ENCODE measurements at regions not wholly inside any gene's neighbourhood (a gene's known extent, or its start where the extent isn't known, plus 50 kb on each side); places are given as distances from the start of the nearest gene placed in this dataset.
A peak's percentile ranks its signal among the peaks of the same experiment; 100 is the strongest.

DNA sequence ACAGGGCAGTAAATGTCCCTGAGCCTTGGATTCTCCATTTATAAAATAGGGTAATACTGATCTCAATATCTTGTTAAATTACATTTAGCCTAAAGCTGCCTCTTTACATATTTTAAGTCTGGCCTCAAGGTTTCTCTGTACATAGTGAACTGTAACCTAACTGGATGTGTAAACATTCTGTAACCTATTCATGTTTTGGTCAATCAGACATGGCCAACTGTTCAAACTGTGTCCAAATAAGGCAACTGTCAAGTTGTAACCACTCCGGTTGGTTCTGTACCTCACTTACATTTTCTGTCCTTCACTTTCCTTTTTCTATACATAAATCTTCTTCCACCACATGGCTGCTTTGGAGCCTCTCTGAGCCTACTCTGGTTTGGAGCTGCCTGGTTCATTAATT, 107.1 kb upstream of the ITGB1 start:
- Histone ChIP-seq H3K27ac (ENCODE audit: low read length, poor library complexity, severe bottlenecking) (no peak overlapping the region), H4K91ac (ENCODE audit: low read length) (no peak overlapping the region), H3K23ac (ENCODE audit: low read length in 2 of 2) (no peak overlapping the region), H2AFZ (ENCODE audit: low read depth, low read length) (no peak overlapping the region), H4K8ac (ENCODE audit: low read length) (no peak overlapping the region), H3K27me3 (ENCODE audit: control insufficient read depth in 1 of 2, insufficient read depth in 1 of 2, low read length in 2 of 2) (no peaks in the 10 kb centered on the region), H2AK5ac (ENCODE audit: low read length, severe bottlenecking) (no peak overlapping the region), H2BK5ac (ENCODE audit: low read depth, low read length, poor library complexity, severe bottlenecking) (no peak overlapping the region), H2BK120ac (ENCODE audit: low read depth, low read length) (no peak overlapping the region), H3K79me1 (replicated peaks; ENCODE audit: low read length, poor library complexity, severe bottlenecking) (peaks cover 8% of the 10 kb centered on the region), H2BK15ac (ENCODE audit: low read depth, poor library complexity, severe bottlenecking) (no peak overlapping the region), H2BK12ac (ENCODE audit: low read length in 2 of 2) (no peak overlapping the region), H3K36me3 (ENCODE audit: control insufficient read depth in 1 of 2, insufficient read depth in 2 of 2, low read depth in 1 of 2, low read length in 2 of 2) (peaks cover 0 to 3% of the 10 kb centered on the region in 2 experiments), H3K4me3 (ENCODE audit: insufficient read depth in 1 of 2, low read depth in 1 of 2, low read length in 2 of 2) (no peak overlapping the region), H3K4me1 (ENCODE audit: control insufficient read depth, insufficient read depth, low read depth, low read length) (peaks cover 4% of the 10 kb centered on the region), H3K9me3 (ENCODE audit: control insufficient read depth, low read length) (no peaks in the 10 kb centered on the region), H3K18ac (ENCODE audit: low read depth in 1 of 2, low read length in 2 of 2) (no peak overlapping the region), H3K14ac (ENCODE audit: low read length in 2 of 2) (no peak overlapping the region), H3K4me2 (ENCODE audit: low read length, poor library complexity, severe bottlenecking) (no peak overlapping the region), H3K9ac (ENCODE audit: low read length) (no peak overlapping the region), H3K4ac (ENCODE audit: low read depth in 1 of 2, low read length in 2 of 2) (no peak overlapping the region)
- WGBS, result 76% methylated on average over 1 of the region's 1 CpG
- DNase-seq, result no peak

DNA sequence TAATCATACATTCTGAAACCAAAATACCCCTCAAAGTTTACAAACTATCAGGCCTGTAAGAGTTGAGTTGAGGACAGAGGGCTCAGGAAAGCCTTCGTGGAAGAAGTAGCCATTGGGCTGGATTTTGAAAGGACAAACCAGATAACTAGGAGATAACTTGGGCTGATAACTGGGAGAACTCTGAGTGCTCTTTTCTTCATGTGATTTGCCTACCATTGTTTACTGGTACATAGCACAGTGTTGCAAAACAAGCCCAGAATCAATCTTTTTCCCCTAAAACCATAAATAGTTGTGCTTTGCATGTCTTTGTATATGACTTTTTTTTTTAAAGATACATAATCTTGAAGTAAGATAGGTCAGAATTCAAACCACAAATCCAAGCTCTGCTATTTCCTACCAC, 106.7 kb upstream of the ITGB1 start:
- Histone ChIP-seq H3K27ac (ENCODE audit: low read length, poor library complexity, severe bottlenecking) (no peak overlapping the region), H3K4me2 (ENCODE audit: low read length, poor library complexity, severe bottlenecking) (no peak overlapping the region), H3K36me3 (ENCODE audit: control insufficient read depth in 1 of 2, insufficient read depth in 2 of 2, low read depth in 1 of 2, low read length in 2 of 2) (peaks cover 0 to 3% of the 10 kb centered on the region in 2 experiments), H2AK5ac (ENCODE audit: low read length, severe bottlenecking) (no peak overlapping the region), H3K79me1 (replicated peaks; ENCODE audit: low read length, poor library complexity, severe bottlenecking) (peaks cover 8% of the 10 kb centered on the region), H3K9ac (ENCODE audit: low read length) (no peak overlapping the region), H3K14ac (ENCODE audit: low read length in 2 of 2) (no peak overlapping the region), H2BK5ac (ENCODE audit: low read depth, low read length, poor library complexity, severe bottlenecking) (no peak overlapping the region), H4K91ac (ENCODE audit: low read length) (no peak overlapping the region), H2AFZ (ENCODE audit: low read depth, low read length) (no peak overlapping the region), H3K4me1 (ENCODE audit: control insufficient read depth, insufficient read depth, low read depth, low read length) (peaks cover 4% of the 10 kb centered on the region), H3K18ac (ENCODE audit: low read depth in 1 of 2, low read length in 2 of 2) (no peak overlapping the region), H2BK12ac (ENCODE audit: low read length in 2 of 2) (no peak overlapping the region), H4K8ac (ENCODE audit: low read length) (no peak overlapping the region), H3K27me3 (ENCODE audit: control insufficient read depth in 1 of 2, insufficient read depth in 1 of 2, low read length in 2 of 2) (no peaks in the 10 kb centered on the region), H2BK120ac (ENCODE audit: low read depth, low read length) (no peak overlapping the region), H3K9me3 (ENCODE audit: control insufficient read depth, low read length) (no peaks in the 10 kb centered on the region), H3K4me3 (ENCODE audit: insufficient read depth in 1 of 2, low read depth in 1 of 2, low read length in 2 of 2) (no peak overlapping the region), H3K23ac (ENCODE audit: low read length in 2 of 2) (no peak overlapping the region), H3K4ac (ENCODE audit: low read depth in 1 of 2, low read length in 2 of 2) (no peak overlapping the region), H2BK15ac (ENCODE audit: low read depth, poor library complexity, severe bottlenecking) (no peak overlapping the region)
- 55% methylated on average over 1 of the region's 1 CpG for WGBS
- DNase-seq, result peak; percentile 22

DNA sequence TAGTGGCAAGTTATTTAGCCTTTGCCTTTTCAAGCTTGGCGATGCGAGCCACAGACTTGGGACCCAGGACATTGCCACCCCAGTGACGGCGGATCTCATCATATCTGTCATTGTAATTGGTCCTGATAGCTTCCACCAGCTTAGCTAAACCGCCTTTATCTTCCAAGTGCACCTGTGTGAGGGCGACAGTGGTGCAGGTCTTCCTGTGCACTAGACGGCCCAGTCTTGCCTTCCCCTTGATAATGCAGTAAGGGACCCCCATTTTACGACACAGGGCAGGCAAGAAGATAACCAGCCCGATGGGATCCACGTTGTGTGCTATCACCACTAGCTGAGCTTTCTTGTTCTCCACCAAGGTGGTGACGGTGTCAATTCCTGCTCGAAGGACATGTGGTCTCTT, 99.6 kb upstream of the ITGB1 start:
- WGBS, result 91% methylated on average over 12 of the region's 12 CpGs
- H2AFZ ChIP-seq (ENCODE audit: low read depth, low read length), result no peak overlapping the region
- H3K4ac ChIP-seq (ENCODE audit: low read depth in 1 of 2, low read length in 2 of 2), result no peak overlapping the region
- no peak overlapping the region for H3K18ac ChIP-seq (ENCODE audit: low read depth in 1 of 2, low read length in 2 of 2)
- no peak overlapping the region for H3K23ac ChIP-seq (ENCODE audit: low read length in 2 of 2)
- peak overlapping the region; percentile 30 for H2AK5ac ChIP-seq (ENCODE audit: low read length, severe bottlenecking)
- no peak overlapping the region for H2BK15ac ChIP-seq (ENCODE audit: low read depth, poor library complexity, severe bottlenecking)
- H3K9me3 ChIP-seq (ENCODE audit: control insufficient read depth, low read length), result no peaks in the 10 kb centered on the region
- H4K91ac ChIP-seq (ENCODE audit: low read length), result no peak overlapping the region
- no peak overlapping the region for H3K14ac ChIP-seq (ENCODE audit: low read length in 2 of 2)
- H3K9ac ChIP-seq (ENCODE audit: low read length), result no peak overlapping the region
- DNase-seq, result no peak
- H3K4me3 ChIP-seq (ENCODE audit: insufficient read depth in 1 of 2, low read depth in 1 of 2, low read length in 2 of 2), result no peak overlapping the region
- no peak overlapping the region for H2BK120ac ChIP-seq (ENCODE audit: low read depth, low read length)
- peaks cover 9% of the 10 kb centered on the region for H3K79me1 ChIP-seq (replicated peaks; ENCODE audit: low read length, poor library complexity, severe bottlenecking)
- no peaks in the 10 kb centered on the region for H3K36me3 ChIP-seq (ENCODE audit: control insufficient read depth in 1 of 2, insufficient read depth in 2 of 2, low read depth in 1 of 2, low read length in 2 of 2)
- H3K4me2 ChIP-seq (ENCODE audit: low read length, poor library complexity, severe bottlenecking), result no peak overlapping the region
- H3K27ac ChIP-seq (ENCODE audit: low read length, poor library complexity, severe bottlenecking), result no peak overlapping the region
- H3K4me1 ChIP-seq (ENCODE audit: control insufficient read depth, insufficient read depth, low read depth, low read length), result peaks cover 2% of the 10 kb centered on the region
- no peak overlapping the region for H4K8ac ChIP-seq (ENCODE audit: low read length)
- no peaks in the 10 kb centered on the region for H3K27me3 ChIP-seq (ENCODE audit: control insufficient read depth in 1 of 2, insufficient read depth in 1 of 2, low read length in 2 of 2)
- no peak overlapping the region for H2BK5ac ChIP-seq (ENCODE audit: low read depth, low read length, poor library complexity, severe bottlenecking)
- no peak overlapping the region for H2BK12ac ChIP-seq (ENCODE audit: low read length in 2 of 2)

DNA sequence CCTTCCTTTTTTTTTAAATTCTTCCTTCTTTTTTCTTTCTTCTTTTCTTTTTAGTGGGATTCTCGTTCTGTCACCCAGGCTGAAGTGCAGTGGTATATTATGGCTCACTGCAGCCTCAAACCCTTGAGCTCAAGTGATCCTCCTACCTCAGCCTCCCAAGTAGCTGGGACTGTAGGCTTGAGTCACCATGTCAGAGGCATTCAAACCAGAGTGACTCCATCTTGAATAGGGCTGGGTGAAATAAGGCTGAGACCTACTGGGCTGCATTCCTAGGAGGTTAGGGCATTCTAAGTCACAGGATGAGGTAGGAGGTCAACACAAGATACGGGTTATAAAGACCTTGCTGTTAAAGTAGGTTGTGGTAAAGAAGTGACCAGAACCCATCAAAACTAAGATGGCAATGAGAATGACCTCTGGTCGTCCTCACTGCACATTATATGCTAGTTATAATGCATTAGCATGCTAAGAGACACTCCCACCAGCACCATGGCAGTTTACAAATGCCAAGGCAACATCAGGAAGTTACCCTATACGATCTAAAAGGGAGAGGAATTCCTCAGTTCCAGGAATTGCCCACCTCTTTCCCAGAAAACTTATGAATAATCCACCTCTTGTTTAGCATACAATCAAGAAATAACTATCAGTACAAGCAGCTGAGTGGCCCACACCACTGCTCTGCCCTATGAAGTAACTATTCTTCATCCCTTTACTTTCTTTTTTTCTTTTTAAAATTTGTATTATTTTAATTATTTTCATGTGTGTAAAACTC, 99.0 kb upstream of the ITGB1 start:
- H2AK5ac ChIP-seq (ENCODE audit: low read length, severe bottlenecking), result no peak overlapping the region
- H3K4me2 ChIP-seq (ENCODE audit: low read length, poor library complexity, severe bottlenecking), result no peak overlapping the region
- no peak overlapping the region for H3K9ac ChIP-seq (ENCODE audit: low read length)
- DNase-seq, result no peak
- H3K18ac ChIP-seq (ENCODE audit: low read depth in 1 of 2, low read length in 2 of 2), result no peak overlapping the region
- H2BK120ac ChIP-seq (ENCODE audit: low read depth, low read length), result no peak overlapping the region
- no peak overlapping the region for H2AFZ ChIP-seq (ENCODE audit: low read depth, low read length)
- no peak overlapping the region for H3K27ac ChIP-seq (ENCODE audit: low read length, poor library complexity, severe bottlenecking)
- H3K27me3 ChIP-seq (ENCODE audit: control insufficient read depth in 1 of 2, insufficient read depth in 1 of 2, low read length in 2 of 2), result no peaks in the 10 kb centered on the region
- H3K4me1 ChIP-seq (ENCODE audit: control insufficient read depth, insufficient read depth, low read depth, low read length), result peaks cover 2% of the 10 kb centered on the region
- no peaks in the 10 kb centered on the region for H3K36me3 ChIP-seq (ENCODE audit: control insufficient read depth in 1 of 2, insufficient read depth in 2 of 2, low read depth in 1 of 2, low read length in 2 of 2)
- H3K9me3 ChIP-seq (ENCODE audit: control insufficient read depth, low read length), result no peaks in the 10 kb centered on the region
- peaks cover 9% of the 10 kb centered on the region for H3K79me1 ChIP-seq (replicated peaks; ENCODE audit: low read length, poor library complexity, severe bottlenecking)
- no peak overlapping the region for H4K91ac ChIP-seq (ENCODE audit: low read length)
- no peak overlapping the region for H2BK15ac ChIP-seq (ENCODE audit: low read depth, poor library complexity, severe bottlenecking)
- 73% methylated on average over 3 of the region's 4 CpGs for WGBS
- H3K23ac ChIP-seq (ENCODE audit: low read length in 2 of 2), result no peak overlapping the region
- H3K4me3 ChIP-seq (ENCODE audit: insufficient read depth in 1 of 2, low read depth in 1 of 2, low read length in 2 of 2), result no peak overlapping the region
- no peak overlapping the region for H3K14ac ChIP-seq (ENCODE audit: low read length in 2 of 2)
- no peak overlapping the region for H2BK12ac ChIP-seq (ENCODE audit: low read length in 2 of 2)
- no peak overlapping the region for H3K4ac ChIP-seq (ENCODE audit: low read depth in 1 of 2, low read length in 2 of 2)
- no peak overlapping the region for H2BK5ac ChIP-seq (ENCODE audit: low read depth, low read length, poor library complexity, severe bottlenecking)
- no peak overlapping the region for H4K8ac ChIP-seq (ENCODE audit: low read length)

Data from mesenchymal stem cell (in vitro differentiated cells and primary cell).